HG02870 (cell line): ENCODE measurements at regions not wholly inside any gene's neighbourhood (a gene's known extent, or its start where the extent isn't known, plus 50 kb on each side); places are given as distances from the start of the nearest gene placed in this dataset.

Experiments used
- ATAC-seq: cut with Tn5 transposase; IDR thresholded peaks from one replicate; pipeline ENCODE4 v1.9.1; 2021; ENCODE audit warnings: mild to moderate bottlenecking, moderate library complexity; ENCODE audit not compliant: unreplicated experiment

- no peak for ATAC-seq
Observed at GRCh38 chr18:78915446-78916008, 64.1 kb upstream of the SALL3 start.

DNA sequence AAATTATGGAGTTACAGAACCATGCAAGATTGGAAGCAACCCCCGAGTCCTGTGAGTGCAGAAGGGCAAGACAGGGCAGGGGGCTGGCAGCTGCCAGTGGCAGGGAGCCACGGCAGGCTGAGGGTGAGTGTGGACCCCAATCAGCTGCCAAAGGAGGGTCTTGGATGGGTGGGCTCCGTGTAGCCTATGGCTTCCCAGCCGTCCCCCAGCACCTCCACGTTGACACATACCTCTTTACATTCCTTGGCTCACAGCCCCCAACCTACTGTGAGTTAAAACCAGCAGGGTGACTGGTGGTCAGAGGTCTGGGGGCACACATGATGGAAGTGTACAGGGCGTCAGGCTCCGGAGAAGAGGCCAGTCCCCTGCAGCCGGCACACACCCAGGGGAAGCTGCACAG is 60.9 kb upstream of the SALL3 start:
- ATAC-seq = no peak

GRCh38 chr18:78919956-78920355 is 59.7 kb upstream of the SALL3 start:
- no peak for ATAC-seq

DNA sequence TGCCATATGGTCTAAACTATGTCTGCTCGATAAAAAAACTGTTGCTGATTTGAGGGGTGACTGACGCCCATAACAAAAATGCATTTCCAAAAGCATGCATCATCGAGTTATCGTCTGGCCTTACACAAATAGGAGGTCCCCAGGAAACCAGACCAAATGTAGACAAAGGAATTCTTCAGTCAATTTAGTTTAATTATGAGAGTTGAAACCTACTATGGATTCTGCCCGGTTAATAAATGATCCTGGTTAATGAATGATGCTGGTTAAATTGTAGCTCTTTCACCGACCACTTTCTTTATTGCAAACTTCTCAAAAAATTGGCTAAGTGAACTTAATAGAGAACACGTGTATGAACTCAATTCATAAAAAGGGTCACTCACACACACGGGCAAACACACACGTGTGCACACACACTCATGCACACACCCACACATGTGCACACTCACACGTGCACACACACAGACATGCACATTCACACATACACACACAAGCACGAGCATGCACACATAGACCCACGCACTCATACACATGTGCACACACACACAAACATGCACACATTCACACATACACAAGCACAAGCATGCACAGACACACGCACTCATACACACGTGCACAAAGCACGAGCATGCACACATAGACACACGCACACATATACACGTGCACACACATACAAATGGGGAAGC is 59.0 kb upstream of the SALL3 start:
- no peak for ATAC-seq

- no peak for ATAC-seq
Observed at GRCh38 chr18:78922856-78923255, 56.8 kb upstream of the SALL3 start.

DNA sequence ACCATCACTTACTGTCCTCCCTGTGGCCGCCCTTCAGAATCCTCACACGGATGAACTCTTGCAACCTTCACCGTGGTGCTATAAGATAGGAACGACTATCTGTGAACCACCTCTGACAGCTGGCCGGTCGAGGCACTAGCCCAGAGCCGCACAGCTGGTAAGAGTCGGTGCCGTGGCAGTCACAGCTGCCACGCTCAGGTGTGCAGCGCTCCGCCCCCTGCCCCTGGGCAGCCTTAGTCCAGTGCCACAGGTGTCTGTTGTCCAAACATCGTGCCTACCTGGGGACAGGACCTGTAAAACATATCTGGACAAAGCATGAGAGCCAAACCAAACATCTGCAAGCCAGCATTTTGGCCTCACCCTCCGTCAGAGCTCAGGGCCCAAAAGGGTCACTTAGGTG is 55.3 kb upstream of the SALL3 start:
- ATAC-seq = no peak

- no peak for ATAC-seq
Observed at GRCh38 chr18:78924786-78925540, 54.7 kb upstream of the SALL3 start.

DNA sequence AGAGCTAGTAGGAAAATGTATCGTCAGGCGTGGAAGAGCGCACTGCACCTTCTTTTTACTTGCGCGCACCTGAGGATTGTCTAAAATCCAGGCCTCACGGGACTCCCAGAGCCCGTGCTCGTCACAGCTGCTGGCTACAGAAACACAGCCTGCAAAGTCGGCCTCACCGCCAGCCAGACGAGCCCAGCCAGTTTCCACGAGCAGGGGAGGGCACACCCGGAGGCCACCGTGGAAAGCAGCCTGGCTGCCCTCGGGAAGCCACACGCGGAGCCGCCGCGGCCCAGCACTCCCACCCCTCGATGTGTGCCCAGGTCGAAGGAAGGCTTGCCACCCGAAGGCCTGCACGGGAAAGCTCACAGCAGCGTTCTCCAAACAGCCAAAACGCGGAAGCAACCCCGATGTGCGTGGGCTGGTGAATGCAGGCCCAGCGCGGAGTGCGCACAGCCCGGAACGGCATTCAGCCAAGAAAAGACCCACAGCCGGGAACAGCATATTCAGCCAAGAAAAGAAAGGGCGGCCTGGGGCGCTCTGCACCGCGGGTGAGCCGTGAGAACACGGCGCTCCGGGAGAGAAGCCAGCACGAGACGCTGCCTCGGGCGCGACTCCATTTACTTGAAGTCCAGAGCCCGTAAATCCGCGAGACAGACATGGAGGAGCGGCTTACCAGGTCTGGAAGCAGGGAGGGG is 53.9 kb upstream of the SALL3 start:
- no peak for ATAC-seq

DNA sequence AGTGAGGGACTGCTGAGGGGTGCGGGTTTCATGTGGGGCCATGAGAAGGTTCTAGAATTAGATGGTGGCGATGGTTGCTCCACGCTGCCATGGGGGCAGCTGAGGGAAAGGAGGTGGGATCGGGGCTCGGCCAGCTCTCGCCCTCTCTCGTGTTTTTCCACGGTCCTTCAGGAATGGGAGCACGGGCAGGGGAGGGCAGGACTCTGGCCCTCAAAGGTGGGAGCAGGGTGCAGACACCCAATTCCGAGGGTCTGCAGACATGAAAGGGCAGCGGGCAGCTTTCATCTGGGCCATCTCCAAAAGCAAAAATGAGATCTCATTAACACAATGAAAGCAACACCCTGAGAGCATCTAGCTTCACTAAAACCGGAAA is 53.4 kb upstream of the SALL3 start:
- no peak for ATAC-seq

- no peak for ATAC-seq
Observed at GRCh38 chr18:78927156-78927555, 52.5 kb upstream of the SALL3 start.

DNA sequence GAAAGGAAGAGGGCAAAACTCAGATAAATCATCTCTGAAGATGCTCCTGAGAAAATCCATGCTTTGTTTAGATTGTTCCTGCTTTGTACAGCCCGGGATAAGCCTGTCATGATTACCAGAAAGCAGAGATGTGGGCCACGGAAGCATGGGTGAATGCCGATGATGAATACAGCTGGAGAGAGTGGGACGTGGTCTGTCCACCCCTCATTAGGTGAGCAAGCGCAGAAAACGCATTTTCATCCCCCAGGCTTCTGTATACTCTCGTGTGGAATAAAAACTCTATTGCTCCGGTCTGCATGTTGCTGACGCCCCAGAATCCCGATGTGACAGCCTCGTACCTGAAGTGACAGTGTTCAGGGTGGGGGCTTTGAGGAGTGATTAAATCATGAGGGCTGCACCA is 52.0 kb upstream of the SALL3 start:
- ATAC-seq = no peak

DNA sequence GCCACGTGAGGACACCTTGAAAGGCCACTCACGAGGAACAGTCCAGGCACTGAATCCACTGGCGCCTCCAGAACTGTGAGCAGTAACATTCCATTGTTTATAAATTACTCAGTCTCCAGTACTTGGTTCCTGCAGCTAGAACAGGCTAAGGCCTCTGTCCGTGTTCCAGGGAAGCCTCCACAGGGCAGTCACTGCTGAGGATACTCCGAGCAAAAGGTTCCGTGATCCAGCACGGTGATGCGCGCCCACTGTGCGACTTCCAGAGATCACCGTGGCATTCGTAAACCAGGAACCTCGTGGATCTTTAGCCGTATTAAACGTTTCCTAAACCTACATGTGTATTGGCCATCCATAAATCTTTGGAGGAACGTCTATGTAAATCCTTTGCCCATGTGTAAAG is 51.5 kb upstream of the SALL3 start:
- ATAC-seq = no peak

- ATAC-seq = no peak
Observed at GRCh38 chr18:78929516-78929915, 50.1 kb upstream of the SALL3 start.
